PC-9 (cell line): ENCODE measurements at regions not wholly inside any gene's neighbourhood (a gene's known extent, or its start where the extent isn't known, plus 50 kb on each side); places are given as distances from the start of the nearest gene placed in this dataset.

Source experiments
- BruUV-seq: library from RNA; stranded (reverse); fragments of 400-500 nt; replicated peaks from 2 replicates; lab custom pipeline; 2021; lab: Mats Ljungman, UMichigan
- CTCF ChIA-PET: fragments of 300-600 bp; sonication (Branson Sonifier 250); formaldehyde crosslinking; loops from one replicate; lab custom pipeline; 2022; ENCODE audit warnings: antibody characterized with exemption; lab: Charles Lee
- POLR2A ChIA-PET: fragments of 300-600 bp; sonication (Branson Sonifier 250); formaldehyde crosslinking; loops from one replicate; lab custom pipeline; 2022; ENCODE audit warnings: antibody characterized with exemption; ENCODE audit not compliant: unreplicated experiment; lab: Charles Lee
- DNase-seq, 2 experiments: peaks; one replicate each; pipeline versions ENCODE4 v3.0.0 to v3.0.0-alpha.2; 2015 to 2022; ENCODE audit warnings: mixed read lengths in 1 of 2
- H2AFZ ChIP-seq: fragments of 200-600 bp; sonication (generic); 2 replicates; pipeline ENCODE4 v1.8.1; 2017; ENCODE audit warnings: antibody characterized with exemption
- H3F3A ChIP-seq: fragments of 200-600 bp; sonication (generic); 2 replicates; pipeline ENCODE4 v1.8.1; 2017; ENCODE audit warnings: antibody characterized with exemption, mild to moderate bottlenecking, low read depth; ENCODE audit not compliant: insufficient read depth
- H3K27ac ChIP-seq: fragments of 200-600 bp; sonication (generic); 2 replicates; pipeline ENCODE4 v1.6.1; 2016; ENCODE audit warnings: mixed run types
- H3K27me3 ChIP-seq: fragments of 200-600 bp; sonication (generic); 2 replicates; pipeline ENCODE4 v1.6.1; 2016; ENCODE audit warnings: low read depth, mixed run types; ENCODE audit not compliant: insufficient read depth
- H3K36me3 ChIP-seq: fragments of 200-600 bp; sonication (generic); 2 replicates; pipeline ENCODE4 v1.6.1; 2016; ENCODE audit warnings: low read depth, mixed run types
- H3K4me1 ChIP-seq: fragments of 200-600 bp; sonication (generic); replicated peaks from 2 replicates; pipeline ENCODE4 v1.6.1; 2016; ENCODE audit warnings: mixed run types; ENCODE audit not compliant: insufficient read depth
- H3K4me2 ChIP-seq: fragments of 200-600 bp; sonication (generic); 2 replicates; pipeline ENCODE4 v1.6.1; 2017; ENCODE audit warnings: mixed run types
- H3K4me3 ChIP-seq: fragments of 200-600 bp; sonication (generic); 2 replicates; pipeline ENCODE4 v1.6.1; 2016; ENCODE audit warnings: mixed run types
- H3K79me2 ChIP-seq: fragments of 200-600 bp; sonication (generic); 2 replicates; pipeline ENCODE4 v1.6.1; 2017; ENCODE audit warnings: low read depth, mixed run types
- H3K9me2 ChIP-seq: fragments of 200-600 bp; sonication (generic); 2 replicates; pipeline ENCODE4 v1.8.1; 2017; ENCODE audit warnings: mild to moderate bottlenecking; ENCODE audit not compliant: insufficient read depth
- H3K9me3 ChIP-seq: fragments of 200-600 bp; sonication (generic); 2 replicates; pipeline ENCODE4 v1.8.1; 2016; ENCODE audit warnings: low read depth; ENCODE audit not compliant: insufficient read depth
- H4K20me1 ChIP-seq: fragments of 200-600 bp; sonication (generic); 2 replicates; pipeline ENCODE4 v1.8.1; 2017; ENCODE audit not compliant: insufficient read depth
- EZH2 ChIP-seq: fragments of 200-600 bp; sonication (generic); IDR thresholded peaks from 2 replicates; pipeline ENCODE4 v1.8.0; 2017; ENCODE audit warnings: antibody characterized with exemption, low read depth
- intact Hi-C: fragments of 100-400 bp; cut with micrococcal nuclease; formaldehyde crosslinking; loops from one replicate; pipeline ENCODE4 v1.10.0; 2022; ENCODE audit not compliant: unreplicated experiment
- TF ChIP-seq, protein P1 (sequence below): fragments of 200-600 bp; sonication (generic); conservative IDR thresholded peaks from 2 replicates; pipeline ENCODE4 v1.6.1; 2017; ENCODE audit warnings: mixed run types, antibody characterized with exemption, mild to moderate bottlenecking, moderate library complexity

GRCh38 chr4:130356873-130357272, 1260.9 kb downstream of the C4orf33 start:
- TF ChIP-seq EZH2, result no peak
- TF ChIP-seq, protein P1, sequence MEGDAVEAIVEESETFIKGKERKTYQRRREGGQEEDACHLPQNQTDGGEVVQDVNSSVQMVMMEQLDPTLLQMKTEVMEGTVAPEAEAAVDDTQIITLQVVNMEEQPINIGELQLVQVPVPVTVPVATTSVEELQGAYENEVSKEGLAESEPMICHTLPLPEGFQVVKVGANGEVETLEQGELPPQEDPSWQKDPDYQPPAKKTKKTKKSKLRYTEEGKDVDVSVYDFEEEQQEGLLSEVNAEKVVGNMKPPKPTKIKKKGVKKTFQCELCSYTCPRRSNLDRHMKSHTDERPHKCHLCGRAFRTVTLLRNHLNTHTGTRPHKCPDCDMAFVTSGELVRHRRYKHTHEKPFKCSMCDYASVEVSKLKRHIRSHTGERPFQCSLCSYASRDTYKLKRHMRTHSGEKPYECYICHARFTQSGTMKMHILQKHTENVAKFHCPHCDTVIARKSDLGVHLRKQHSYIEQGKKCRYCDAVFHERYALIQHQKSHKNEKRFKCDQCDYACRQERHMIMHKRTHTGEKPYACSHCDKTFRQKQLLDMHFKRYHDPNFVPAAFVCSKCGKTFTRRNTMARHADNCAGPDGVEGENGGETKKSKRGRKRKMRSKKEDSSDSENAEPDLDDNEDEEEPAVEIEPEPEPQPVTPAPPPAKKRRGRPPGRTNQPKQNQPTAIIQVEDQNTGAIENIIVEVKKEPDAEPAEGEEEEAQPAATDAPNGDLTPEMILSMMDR, result no peak
- Histone ChIP-seq H3K36me3 (no peaks in the 10 kb centered on the region), H3K27me3 (no peaks in the 10 kb centered on the region), H2AFZ (no peak overlapping the region), H3K4me1 (no peaks in the 10 kb centered on the region), H3K9me3 (no peaks in the 10 kb centered on the region), H3K9me2 (no peaks in the 10 kb centered on the region), H4K20me1 (no peaks in the 10 kb centered on the region), H3K4me2 (no peak overlapping the region), H3K4me3 (no peak overlapping the region), H3K79me2 (no peaks in the 10 kb centered on the region), H3K27ac (no peak overlapping the region), H3F3A (no peaks in the 10 kb centered on the region)
- intact Hi-C loops, result no loop called here
- ChIA-PET POLR2A (no interaction called here), CTCF (no interaction called here)
- no peak for DNase-seq
- no TSS peak for BruUV-seq

DNA sequence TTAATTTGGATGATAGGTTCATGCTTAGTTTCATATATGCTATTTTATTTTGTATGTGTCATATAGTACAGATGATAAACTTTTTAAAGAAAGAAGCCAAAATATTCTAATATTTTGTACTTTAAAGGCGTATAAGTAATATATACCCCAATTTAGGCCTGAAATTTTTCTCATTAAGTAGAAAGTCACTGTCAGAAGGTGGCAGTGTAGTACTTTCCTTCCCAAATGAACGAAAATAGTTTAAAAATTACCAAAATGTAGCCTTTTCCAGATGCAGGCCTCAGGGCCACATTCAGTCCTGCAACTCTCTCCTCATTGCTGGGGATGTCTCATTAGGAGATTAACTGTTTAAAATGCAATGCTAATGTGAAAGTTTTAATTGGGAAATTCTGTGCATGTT, 1263.6 kb downstream of the C4orf33 start:
- no peaks in the 10 kb centered on the region for H3K27me3 ChIP-seq
- H3K4me3 ChIP-seq, result no peak overlapping the region
- TF ChIP-seq, protein P1, result peak; percentile 46
- no peak for TF ChIP-seq EZH2
- no peaks in the 10 kb centered on the region for H3F3A ChIP-seq
- H3K4me1 ChIP-seq, result no peaks in the 10 kb centered on the region
- H3K9me3 ChIP-seq, result no peaks in the 10 kb centered on the region
- intact Hi-C loops, result no loop called here
- H2AFZ ChIP-seq, result no peak overlapping the region
- H4K20me1 ChIP-seq, result no peaks in the 10 kb centered on the region
- ChIA-PET POLR2A (no interaction called here), CTCF (no interaction called here)
- no peaks in the 10 kb centered on the region for H3K36me3 ChIP-seq
- no peak overlapping the region for H3K4me2 ChIP-seq
- BruUV-seq, result no TSS peak
- DNase-seq, result no peak
- H3K79me2 ChIP-seq, result no peaks in the 10 kb centered on the region
- no peak overlapping the region for H3K27ac ChIP-seq
- no peaks in the 10 kb centered on the region for H3K9me2 ChIP-seq

DNA sequence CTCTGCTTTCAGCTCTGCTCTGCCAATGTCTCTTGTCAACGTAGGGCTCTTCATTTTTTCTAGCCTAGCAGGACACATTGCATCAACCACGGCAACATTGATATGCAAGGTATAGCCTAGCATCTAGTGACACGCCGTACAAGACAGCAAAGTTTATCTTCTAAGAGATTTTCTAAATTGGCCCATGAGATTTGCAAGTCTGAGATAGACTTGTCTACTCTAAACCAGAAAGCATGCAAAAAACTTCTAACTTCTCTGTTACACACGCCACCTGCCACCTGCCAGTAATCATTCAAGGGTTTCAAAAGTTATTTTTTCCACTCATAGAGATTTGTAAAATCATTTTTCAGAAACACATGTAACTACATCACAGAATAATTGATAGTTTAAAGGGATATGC, 1265.7 kb downstream of the C4orf33 start:
- Histone ChIP-seq H3K79me2 (no peaks in the 10 kb centered on the region), H3K4me3 (no peak overlapping the region), H2AFZ (no peak overlapping the region), H3F3A (no peaks in the 10 kb centered on the region), H3K4me2 (no peak overlapping the region), H3K4me1 (no peaks in the 10 kb centered on the region), H3K9me2 (no peaks in the 10 kb centered on the region), H3K9me3 (no peaks in the 10 kb centered on the region), H3K36me3 (no peaks in the 10 kb centered on the region), H4K20me1 (no peaks in the 10 kb centered on the region), H3K27me3 (no peaks in the 10 kb centered on the region), H3K27ac (no peak overlapping the region)
- CTCF ChIA-PET, result no interaction called here
- intact Hi-C loops, result no loop called here
- TF ChIP-seq EZH2, result no peak
- TF ChIP-seq, protein P1, result no peak
- POLR2A ChIA-PET, result no interaction called here
- no peak for DNase-seq
- BruUV-seq, result no TSS peak
